NOMO-1 treated with DMSO at 0.1 percent for 48 hours (cell line): ENCODE measurements at regions not wholly inside any gene's neighbourhood (a gene's known extent, or its start where the extent isn't known, plus 50 kb on each side); places are given as distances from the start of the nearest gene placed in this dataset.

ENCODE experiments used
- DNase-seq: peaks from one replicate; lab custom pipeline; 2025; ENCODE audit not compliant: unreplicated experiment; lab: John Stamatoyannopoulos, UW

DNA sequence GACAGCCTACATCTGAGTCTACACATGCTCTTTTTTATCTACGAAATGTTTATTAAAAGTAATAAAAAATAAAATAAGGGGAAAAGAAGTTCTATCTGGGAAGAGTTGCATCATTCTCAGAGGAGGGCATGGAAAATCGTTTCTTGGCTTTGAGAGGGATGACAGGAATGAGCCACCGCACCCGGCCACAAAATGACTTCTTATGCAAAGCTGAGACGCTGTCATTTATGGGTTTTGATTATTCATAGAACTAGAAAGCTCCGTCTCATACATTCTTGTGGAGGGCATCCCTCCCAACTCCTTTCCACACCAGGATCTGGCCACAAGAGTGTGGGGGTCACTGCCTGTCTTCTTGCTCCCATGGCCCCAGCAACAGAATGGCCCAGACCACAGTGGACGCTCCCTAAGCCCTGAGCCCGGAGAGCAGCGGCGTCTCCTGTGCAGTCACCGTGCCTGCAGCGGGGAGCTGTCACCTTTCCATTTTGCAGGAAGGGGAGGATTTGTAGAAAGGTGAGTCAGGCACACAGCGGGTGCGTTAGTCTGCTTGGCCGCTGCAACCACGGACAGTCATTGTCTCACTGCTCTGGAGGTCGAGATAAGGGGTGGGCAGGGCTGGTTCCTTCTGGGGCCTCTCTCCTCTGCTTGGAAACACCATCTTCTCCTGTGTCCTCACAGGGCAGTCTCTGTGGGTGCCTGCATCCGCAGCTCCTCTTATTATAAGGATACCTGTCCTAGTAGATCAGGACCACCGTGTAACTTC lies 1388.7 kb downstream of the BRD1 start:
- no peak for DNase-seq

DNA sequence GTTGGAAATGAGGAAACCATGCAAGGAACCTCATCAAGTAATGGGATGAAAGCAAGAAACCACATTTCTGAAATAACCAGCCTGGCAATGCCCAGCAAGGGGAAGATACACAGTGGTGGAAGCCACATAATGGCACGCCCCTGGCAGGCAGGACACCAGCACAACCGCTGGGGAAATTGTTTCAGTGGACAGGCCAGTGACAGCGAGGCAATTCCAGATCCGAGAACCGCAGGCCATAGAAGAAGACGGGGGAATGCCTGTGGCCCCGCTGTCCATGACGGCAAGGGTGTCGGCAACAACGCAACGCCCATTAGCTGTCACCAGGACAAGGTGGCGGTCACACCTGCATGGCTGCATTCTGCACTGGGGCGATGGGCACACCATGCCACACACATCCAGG lies 1389.6 kb downstream of the BRD1 start:
- no peak for DNase-seq

GRCh38 chr22:48436201-48436931 lies 1391.3 kb downstream of the BRD1 start:
- DNase-seq, result no peak

DNA sequence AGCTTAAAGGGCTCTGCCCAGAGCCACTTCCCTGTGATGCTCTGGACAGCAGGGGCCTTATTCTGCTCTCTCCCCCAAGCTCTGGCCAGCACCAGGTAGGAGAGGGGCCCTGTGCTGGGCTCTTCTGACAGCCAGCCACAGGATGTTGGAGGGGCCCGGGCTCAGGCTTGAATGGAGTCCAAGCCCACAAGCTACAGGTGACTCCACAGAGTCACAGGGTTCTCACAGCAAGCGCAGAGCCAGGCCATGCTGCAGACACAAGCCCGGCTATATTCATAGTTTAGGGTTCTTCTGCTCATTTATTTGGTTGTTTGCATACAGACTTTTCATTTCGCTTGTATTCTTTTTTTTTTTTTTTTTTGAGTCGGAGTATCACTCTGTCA lies 1392.8 kb downstream of the BRD1 start:
- DNase-seq, result no peak

- no peak for DNase-seq
Observed at GRCh38 chr22:48434156-48434867, 1393.4 kb downstream of the BRD1 start.

- no peak for DNase-seq
Observed at GRCh38 chr22:48433647-48434046, 1394.0 kb downstream of the BRD1 start.

DNA sequence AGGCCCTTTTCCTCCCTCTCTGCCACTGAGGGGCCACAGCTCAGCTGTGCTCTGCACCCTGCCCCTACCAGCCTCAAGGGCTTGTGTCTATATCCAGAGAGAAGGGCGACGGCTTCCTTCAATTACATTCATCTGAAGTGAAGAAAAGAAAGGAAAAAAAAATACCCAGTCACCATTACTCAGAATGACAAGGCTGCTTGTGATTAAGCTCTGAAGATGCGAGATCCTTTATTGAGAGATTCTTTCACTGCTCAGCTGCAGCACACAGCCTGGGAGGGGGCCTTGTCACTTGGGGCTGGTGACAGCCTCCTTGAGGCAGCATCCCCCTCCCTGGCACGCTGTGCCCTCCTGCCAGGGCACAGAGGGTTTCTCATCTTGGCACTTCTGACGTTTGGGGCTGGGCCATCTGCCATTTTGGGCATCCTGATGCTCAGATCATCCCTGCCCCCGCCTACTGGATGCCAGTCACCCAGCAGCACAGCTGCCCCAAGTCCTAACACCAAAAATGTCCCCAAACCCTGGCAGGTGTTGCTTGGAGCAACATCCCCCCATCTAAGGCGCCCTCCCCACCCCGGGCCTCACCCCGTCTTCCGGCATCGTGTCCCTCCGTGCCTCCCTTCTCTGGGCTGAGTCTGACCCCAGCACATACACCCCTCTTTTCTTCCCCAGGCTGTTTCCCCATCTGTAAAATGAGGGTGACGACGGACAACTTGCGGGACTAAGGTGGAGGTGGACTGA lies 1394.7 kb downstream of the BRD1 start:
- DNase-seq, result no peak

- no peak for DNase-seq
Observed at GRCh38 chr22:48431536-48432315, 1395.9 kb downstream of the BRD1 start.

- DNase-seq, result no peak
Observed at GRCh38 chr22:48431014-48431413, 1396.7 kb downstream of the BRD1 start.

GRCh38 chr22:48429446-48430020 lies 1398.1 kb downstream of the BRD1 start:
- no peak for DNase-seq

- DNase-seq, result no peak
Observed at GRCh38 chr22:48428631-48429371, 1398.9 kb downstream of the BRD1 start.

DNA sequence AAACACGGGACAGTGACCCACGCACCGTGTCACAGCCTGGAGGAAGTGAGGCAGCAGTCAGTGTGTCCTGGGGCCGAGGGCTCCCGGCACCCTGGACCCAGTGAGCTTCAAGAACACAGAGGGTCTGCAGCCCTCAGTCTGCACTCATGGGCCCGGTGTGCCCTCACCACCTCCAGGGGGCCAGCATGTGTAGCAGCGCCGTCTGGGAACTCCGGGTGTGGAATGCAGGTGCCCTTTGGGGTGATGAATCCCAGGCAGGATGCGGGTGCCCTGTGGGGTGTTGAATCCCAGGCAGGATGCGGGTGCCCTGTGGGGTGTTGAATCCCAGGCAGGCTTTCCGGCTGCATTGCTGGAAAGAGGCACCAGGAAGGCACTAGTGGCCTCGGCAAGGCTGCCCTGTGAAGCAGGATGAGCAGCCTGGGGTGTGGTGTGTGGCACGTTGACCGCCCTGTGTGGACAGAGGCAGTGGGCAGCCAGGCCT lies 1399.9 kb downstream of the BRD1 start:
- no peak for DNase-seq

GRCh38 chr22:48426466-48427380 lies 1401.0 kb downstream of the BRD1 start:
- no peak for DNase-seq

GRCh38 chr22:48425641-48426040 lies 1402.0 kb downstream of the BRD1 start:
- no peak for DNase-seq

- DNase-seq, result no peak
Observed at GRCh38 chr22:48425091-48425506, 1402.6 kb downstream of the BRD1 start.

GRCh38 chr22:48424661-48425060 lies 1403.0 kb downstream of the BRD1 start:
- no peak for DNase-seq

- no peak for DNase-seq
Observed at GRCh38 chr22:48424201-48424627, 1403.5 kb downstream of the BRD1 start.

DNA sequence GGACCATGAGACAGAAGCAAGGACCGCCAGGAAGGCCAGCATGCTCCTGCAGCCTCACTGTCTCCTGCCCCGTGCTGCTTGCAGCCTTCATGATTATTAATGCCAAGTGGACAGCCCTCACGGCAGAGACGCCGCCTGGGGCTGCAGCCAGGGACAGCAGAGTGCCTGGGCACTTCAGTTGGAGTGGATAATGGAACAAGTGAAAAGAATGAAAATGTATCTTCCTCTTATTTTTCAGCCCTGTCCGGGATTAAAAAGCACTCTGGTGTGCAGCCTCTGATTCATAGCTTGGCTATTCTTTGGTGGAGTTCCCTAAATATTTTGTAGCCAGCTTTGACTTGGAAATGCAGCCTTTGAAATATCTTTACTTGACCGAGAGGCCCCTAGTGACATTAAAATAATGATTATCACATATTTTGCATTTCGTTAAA lies 1404.2 kb downstream of the BRD1 start:
- DNase-seq, result no peak
